Colonic mucosa (tissue), 4 donors: ENCODE measurements at regions not wholly inside any gene's neighbourhood (a gene's known extent, or its start where the extent isn't known, plus 50 kb on each side); places are given as distances from the start of the nearest gene placed in this dataset.

Source experiments
- DNase-seq: peaks from one replicate; pipeline ENCODE4 v3.0.0-alpha.2; 2020
- H3K27ac ChIP-seq: fragments of 200-600 bp; one replicate; pipeline ENCODE4 v1.8.0; 2021
- H3K27me3 ChIP-seq: fragments of 200-600 bp; one replicate; pipeline ENCODE4 v1.8.0; 2021
- H3K36me3 ChIP-seq: fragments of 200-600 bp; one replicate; pipeline ENCODE4 v1.8.0; 2021
- H3K4me1 ChIP-seq: fragments of 200-600 bp; one replicate; pipeline ENCODE4 v1.8.0; 2021; ENCODE audit warnings: mild to moderate bottlenecking
- H3K4me3 ChIP-seq: fragments of 200-600 bp; one replicate; pipeline ENCODE4 v1.8.0; 2021
- H3K9ac ChIP-seq, 2 donors: one replicate each; pipeline ENCODE4 v1.7.0; 2013; ENCODE audit warnings: control low read depth in 2 of 2, low read depth in 2 of 2, low read length in 2 of 2
- H3K9me3 ChIP-seq: fragments of 200-600 bp; one replicate; pipeline ENCODE4 v1.8.0; 2021
- CTCF ChIP-seq: fragments of 200-600 bp; IDR thresholded peaks from one replicate; pipeline ENCODE4 v1.8.0; 2022; ENCODE audit warnings: antibody characterized with exemption, mild to moderate bottlenecking
- intact Hi-C: fragments of 100-400 bp; cut with DNase I; formaldehyde crosslinking; loops from one replicate; pipeline ENCODE4 v1.14.1; 2022
- donor health status: healthy.
- donor health status: DM: no; HTN: no; CAD: no.
- donor health status: DM: no; HTN: no; CAD: no.

- intact Hi-C loops, result no loop called here
- no peaks in the 10 kb centered on the region for H3K36me3 ChIP-seq
- H3K9ac ChIP-seq, result no peak overlapping the region
- no peak overlapping the region for H3K4me3 ChIP-seq
- H3K9me3 ChIP-seq, result no peaks in the 10 kb centered on the region
- TF ChIP-seq CTCF, result no peak
- H3K27me3 ChIP-seq, result no peaks in the 10 kb centered on the region
- no peaks in the 10 kb centered on the region for H3K4me1 ChIP-seq
- no peak overlapping the region for H3K27ac ChIP-seq
- no peak for DNase-seq
Observed at GRCh38 chr1:194821091-194821490, 1634.7 kb upstream of the B3GALT2 start.

GRCh38 chr1:194818674-194819073 lies 1632.3 kb upstream of the B3GALT2 start:
- no peaks in the 10 kb centered on the region for H3K27me3 ChIP-seq
- intact Hi-C loops, result no loop called here
- H3K36me3 ChIP-seq, result no peaks in the 10 kb centered on the region
- no peak overlapping the region for H3K27ac ChIP-seq
- H3K4me3 ChIP-seq, result no peak overlapping the region
- no peaks in the 10 kb centered on the region for H3K4me1 ChIP-seq
- TF ChIP-seq CTCF, result no peak
- no peaks in the 10 kb centered on the region for H3K9me3 ChIP-seq
- H3K9ac ChIP-seq, result no peak overlapping the region
- DNase-seq, result no peak

- Histone ChIP-seq H3K4me1 (no peaks in the 10 kb centered on the region), H3K27ac (no peak overlapping the region), H3K36me3 (no peaks in the 10 kb centered on the region), H3K27me3 (no peaks in the 10 kb centered on the region), H3K9ac (no peak overlapping the region), H3K4me3 (no peak overlapping the region), H3K9me3 (no peaks in the 10 kb centered on the region)
- intact Hi-C loops, result no loop called here
- no peak for TF ChIP-seq CTCF
- no peak for DNase-seq
Observed at GRCh38 chr1:194816859-194817258, 1630.4 kb upstream of the B3GALT2 start.

- Histone ChIP-seq H3K4me3 (no peak overlapping the region), H3K9me3 (no peaks in the 10 kb centered on the region), H3K9ac (no peak overlapping the region), H3K27ac (no peak overlapping the region), H3K36me3 (no peaks in the 10 kb centered on the region), H3K4me1 (no peaks in the 10 kb centered on the region), H3K27me3 (no peaks in the 10 kb centered on the region)
- DNase-seq, result no peak
- no peak for TF ChIP-seq CTCF
- intact Hi-C loops, result no loop called here
Observed at GRCh38 chr1:194813096-194813495, 1626.7 kb upstream of the B3GALT2 start.

- no peaks in the 10 kb centered on the region for H3K9me3 ChIP-seq
- no peaks in the 10 kb centered on the region for H3K36me3 ChIP-seq
- no peak overlapping the region for H3K4me3 ChIP-seq
- TF ChIP-seq CTCF, result no peak
- intact Hi-C loops, result no loop called here
- H3K27me3 ChIP-seq, result no peaks in the 10 kb centered on the region
- no peaks in the 10 kb centered on the region for H3K4me1 ChIP-seq
- no peak overlapping the region for H3K9ac ChIP-seq
- no peak overlapping the region for H3K27ac ChIP-seq
- no peak for DNase-seq
Observed at GRCh38 chr1:194809665-194810064, 1623.3 kb upstream of the B3GALT2 start.

- H3K27ac ChIP-seq, result no peak overlapping the region
- DNase-seq, result no peak
- H3K27me3 ChIP-seq, result no peaks in the 10 kb centered on the region
- H3K9ac ChIP-seq, result no peak overlapping the region
- no peaks in the 10 kb centered on the region for H3K36me3 ChIP-seq
- no peak overlapping the region for H3K4me3 ChIP-seq
- no peak for TF ChIP-seq CTCF
- H3K9me3 ChIP-seq, result no peaks in the 10 kb centered on the region
- intact Hi-C loops, result no loop called here
- no peaks in the 10 kb centered on the region for H3K4me1 ChIP-seq
Observed at GRCh38 chr1:194809215-194809614, 1622.8 kb upstream of the B3GALT2 start.
